Globus pallidus (tissue), 1 donor: ENCODE measurements at regions not wholly inside any gene's neighbourhood (a gene's known extent, or its start where the extent isn't known, plus 50 kb on each side); places are given as distances from the start of the nearest gene placed in this dataset.

ENCODE experiments used
- DNase-seq: peaks from one replicate; pipeline ENCODE4 v3.0.0-alpha.2; 2015; ENCODE audit warnings: low spot score

DNA sequence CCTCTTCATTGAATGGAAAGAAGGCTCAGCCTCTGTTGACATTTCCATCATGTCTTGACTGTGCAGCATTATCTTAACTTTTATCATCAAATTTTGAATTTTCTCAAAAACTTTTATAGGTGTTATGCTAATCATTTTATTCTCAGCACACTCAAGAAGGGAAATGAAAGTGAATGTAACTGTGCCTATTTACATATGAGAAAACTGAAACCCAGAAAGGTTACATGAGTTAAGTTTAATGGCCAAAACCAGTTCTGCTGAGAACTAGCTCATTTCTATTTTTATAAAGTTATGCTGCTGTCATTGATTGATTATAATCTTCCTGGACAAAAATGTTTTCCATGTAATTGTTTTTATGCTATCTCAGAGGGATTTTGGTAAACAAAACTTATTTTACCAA, 618.8 kb upstream of the NRXN1 start:
- DNase-seq: no peak

DNA sequence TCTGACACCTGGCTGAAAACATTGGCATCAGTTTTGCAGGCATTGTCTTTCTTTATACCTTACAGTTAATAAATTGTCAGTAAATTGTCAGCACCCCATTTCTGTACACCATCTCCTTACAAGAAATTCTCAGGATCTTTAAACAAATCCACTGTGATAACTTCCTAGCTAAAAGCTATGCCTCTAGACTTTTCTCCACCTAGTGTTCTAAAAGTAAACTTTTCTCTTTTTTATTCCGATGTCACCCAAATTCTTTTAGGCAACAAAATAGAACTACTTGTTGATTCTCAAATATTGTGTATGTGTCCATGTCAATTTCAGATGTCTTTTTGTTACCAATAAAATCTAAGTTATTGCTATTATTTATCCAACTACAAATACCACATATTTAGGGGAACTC, 617.4 kb upstream of the NRXN1 start:
- no peak for DNase-seq

DNA sequence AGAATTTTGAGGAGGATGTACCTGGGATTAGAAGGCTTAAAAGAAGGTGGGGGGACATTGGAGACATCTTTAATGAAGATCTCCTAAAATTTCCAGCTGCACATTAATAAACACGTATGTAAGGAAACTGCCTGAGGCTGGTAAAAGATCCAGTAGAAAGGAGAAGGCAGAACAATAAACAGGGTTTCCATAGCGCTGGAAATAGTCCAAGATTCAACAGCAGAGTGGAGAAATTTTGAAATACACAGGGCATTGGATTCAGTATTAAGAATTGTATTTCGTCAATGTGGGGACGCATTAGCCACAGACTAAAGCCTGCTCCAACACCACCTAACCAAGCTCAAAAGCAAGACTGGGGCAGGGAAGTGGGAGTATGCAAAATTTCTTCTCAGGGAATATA, 606.9 kb upstream of the NRXN1 start:
- DNase-seq: no peak

DNA sequence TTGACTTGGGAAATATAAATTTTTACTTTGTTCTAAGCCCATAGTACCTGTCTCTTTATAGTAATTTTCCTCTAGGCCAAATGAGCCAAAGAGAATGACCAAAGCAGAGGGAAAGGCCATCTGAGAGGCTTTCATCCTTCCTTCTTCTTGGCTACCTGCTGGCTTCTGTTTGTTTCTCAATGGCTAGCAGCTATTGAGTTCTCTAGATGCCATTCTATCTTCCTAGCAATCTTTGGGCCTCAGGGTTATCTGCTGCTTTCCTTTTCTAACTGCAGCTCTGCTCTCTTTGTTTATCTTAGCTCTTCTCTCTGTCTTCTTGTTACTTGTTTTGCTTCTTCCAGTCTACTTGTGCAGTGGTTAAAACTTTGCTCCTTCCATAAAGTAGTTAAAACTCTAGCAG, 601.1 kb upstream of the NRXN1 start:
- DNase-seq: no peak

DNA sequence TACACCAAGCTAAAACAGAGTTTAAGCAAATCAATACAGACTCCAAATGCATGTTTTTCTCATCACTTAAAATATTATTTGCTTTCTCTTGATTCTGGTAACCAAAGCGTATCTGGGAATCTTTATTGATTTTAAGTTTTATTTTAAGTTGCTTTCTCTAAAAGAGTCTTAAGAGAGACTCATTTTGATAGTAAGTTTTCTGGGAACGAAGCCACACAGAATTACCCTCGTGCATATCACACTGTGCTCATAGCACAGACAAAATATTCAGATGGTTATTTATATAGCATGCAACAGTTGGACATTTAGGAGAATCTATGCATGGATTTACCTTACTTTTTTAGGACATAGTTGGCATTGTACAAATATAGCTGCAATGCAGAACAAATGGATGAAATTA, 597.5 kb upstream of the NRXN1 start:
- no peak for DNase-seq

DNA sequence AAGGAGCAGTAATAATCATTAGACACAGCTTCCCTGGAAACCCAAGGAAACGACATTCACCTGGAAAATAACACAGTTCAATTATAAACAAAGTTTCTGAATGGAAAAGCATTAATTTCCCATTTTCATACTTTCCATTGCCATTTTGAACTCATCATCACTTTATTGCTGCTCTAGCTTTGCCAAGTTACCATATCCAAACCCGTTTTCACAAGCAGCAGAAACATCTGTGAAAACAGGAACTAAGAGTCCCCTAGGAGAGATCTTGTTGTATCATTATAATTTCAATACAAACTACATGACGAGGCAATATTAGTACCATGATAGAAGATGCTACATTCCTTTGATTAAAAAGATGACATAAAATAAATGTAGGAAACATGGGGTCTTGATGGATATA, 597.0 kb upstream of the NRXN1 start:
- no peak for DNase-seq

DNA sequence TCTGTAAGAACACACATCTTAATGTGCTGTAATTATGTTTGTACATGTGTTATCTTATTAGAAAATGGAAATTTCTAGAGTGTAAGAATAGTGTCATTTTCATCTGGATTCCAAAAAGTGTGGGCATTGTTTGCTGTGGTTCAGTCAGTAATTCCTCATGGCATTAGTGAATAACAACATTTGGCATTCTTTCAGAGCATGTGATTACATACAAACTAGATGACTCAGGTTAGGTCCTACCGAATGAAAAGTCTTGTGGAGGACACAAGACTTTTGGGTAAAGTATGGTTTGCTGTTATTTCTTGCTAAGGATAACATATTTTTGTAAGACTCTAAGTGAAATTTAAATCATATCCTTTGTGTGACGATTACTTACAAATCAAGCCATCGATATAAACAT, 593.1 kb upstream of the NRXN1 start:
- no peak for DNase-seq

DNA sequence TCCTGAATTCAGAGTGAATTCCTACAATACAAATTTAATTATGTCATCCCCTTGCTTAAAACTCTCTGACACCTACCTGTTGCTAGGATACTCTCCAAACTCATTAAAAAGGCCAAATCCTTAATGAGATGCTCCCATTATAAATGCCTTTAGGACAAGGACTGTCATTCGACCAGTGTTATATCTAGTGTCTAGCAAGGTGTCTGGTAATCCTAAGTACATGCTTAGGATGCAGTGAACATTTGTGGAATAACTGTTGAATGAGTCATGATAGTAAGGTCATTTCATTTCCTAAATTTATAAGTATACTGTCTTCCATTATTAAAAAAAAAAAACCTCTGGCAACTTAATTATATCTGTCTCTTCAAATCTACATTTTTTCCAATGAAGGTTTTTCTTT, 588.9 kb upstream of the NRXN1 start:
- no peak for DNase-seq

DNA sequence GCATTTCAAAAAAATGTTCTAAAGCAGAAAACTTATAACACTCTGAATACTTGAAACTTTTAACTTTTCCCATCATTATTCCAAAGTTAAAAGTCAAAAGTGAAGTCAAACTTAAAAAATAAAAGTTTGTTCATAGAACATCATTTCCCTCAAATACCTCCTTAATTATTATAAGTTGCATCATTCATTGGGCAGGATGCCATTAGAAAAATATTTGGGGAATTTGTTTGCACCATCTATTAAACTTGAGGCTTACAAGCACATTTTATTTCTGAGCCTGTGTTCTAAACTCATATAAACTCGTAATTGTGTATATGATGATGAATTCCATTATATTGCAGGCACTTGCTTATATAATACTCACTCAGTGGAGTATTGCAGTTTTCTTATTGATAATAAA, 588.0 kb upstream of the NRXN1 start:
- DNase-seq: no peak

DNA sequence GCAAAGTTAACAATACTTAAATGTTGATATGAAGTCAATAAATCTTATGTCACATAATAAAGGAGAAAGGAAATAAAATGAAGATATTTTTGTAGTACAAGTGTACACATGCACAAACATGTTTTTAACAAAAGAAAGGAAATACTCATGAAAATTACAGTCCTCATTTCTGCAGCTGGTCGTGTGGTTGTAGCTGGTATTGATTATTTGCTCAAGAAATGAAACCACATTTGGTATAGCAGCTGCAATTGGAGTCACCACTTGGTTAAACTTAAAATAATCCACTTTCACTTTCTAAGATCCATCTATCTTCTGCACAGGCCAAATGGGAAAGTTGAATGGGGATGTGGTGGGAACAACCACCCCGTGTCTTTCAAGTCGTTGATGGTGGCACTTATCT, 580.5 kb upstream of the NRXN1 start:
- DNase-seq: no peak

DNA sequence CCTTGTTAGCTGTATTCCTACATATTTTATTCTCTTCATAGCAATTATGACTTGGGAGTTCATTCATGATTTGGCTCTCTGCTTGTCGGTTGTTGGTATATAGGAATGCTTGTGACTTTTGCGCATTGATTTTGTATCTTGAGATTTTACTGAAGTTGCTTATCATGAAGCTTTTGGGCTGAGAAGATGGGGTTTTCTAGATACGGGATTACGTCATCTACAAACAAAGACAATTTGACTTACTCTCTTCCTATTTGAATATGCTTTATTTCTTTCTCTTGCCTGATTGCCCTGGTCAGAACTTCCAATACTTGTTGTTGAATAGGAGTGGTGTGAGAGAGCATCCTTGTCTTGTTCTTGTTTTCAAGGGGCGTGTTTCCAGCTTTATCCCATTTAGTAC, 569.8 kb upstream of the NRXN1 start:
- DNase-seq: no peak

DNA sequence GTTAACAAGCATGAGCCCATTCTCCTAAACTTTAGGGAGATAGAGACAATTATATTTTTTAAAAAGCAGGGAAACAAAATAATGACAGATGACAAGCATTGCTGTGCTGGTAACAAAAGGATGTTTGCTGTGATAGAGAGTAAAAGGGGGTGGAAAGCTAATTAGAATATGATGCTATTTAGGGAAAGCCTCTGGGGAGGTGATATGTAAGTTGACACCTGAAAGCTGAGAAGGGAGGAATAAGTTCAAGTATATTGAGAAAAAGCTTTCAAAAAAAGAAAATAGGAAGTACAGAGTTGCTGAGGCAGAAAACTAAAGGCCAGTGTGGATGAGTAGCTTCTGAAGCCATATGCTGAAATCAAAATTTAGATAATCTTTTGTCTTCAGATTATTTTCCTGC, 565.2 kb upstream of the NRXN1 start:
- DNase-seq: no peak

DNA sequence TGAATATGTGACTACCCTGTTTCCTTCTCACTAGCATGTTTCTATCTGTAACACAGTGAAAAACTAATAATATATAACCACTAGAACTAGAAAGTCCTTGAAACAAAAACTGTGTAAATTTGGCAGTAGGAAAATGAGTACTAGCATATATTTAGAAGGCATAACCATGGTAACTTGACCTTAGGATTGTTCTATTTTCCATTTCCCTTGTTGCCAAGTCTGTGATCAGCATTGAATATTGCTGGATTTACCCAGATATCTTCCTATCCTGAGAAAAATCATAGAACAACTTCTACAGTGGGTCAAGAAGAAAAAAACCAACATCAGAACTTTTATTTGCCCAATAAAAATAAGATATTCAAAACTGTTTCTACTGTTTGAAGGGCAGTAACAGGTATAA, 563.9 kb upstream of the NRXN1 start:
- DNase-seq: no peak

DNA sequence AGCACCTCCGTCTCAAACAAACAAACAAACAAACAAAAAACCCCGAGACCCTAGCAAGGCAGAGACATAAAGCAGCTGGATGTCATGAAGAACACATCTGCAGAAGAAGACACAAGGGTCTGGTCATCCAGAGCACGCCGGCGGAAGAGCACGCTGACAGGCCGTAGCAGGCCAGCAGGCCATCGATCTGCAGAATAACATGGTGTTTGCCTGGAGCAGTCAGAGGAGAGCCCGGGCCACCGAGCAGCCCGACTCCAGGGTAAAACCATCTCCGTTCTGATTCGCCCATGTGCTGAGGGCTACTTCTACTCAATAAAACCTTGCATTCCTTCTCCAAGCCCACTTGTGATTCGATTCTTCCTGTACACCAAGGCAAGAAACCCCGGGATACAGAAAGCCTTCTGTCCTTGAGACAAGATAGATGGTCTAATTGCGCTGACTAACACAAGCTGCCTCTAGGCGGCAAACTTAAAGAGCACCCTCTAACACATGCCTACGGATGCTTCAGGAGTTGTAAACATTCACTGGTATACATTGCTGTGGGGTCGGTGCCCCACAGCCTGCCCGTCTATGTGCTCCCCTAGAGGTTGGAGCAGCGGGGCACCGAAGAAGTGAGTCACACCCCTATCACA, 549.8 kb upstream of the NRXN1 start:
- DNase-seq: no peak

DNA sequence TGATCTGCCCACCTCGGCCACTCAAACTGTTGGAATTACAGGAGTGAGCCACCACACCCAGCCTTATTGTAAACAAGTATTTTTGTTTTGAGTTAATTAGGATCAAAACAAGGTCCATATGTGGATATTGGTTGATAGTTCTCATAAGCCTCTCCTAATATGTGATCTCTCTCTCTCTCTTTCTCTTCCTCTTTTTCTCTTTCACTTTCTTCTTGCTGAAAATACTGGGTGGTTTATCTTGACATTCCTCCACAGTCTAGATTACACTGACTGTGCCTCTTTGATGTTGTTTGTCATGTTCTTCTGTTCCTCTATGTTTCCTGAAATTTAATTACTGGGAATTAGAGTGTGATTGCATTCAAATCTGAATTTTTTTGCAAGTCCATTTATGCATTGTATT, 547.5 kb upstream of the NRXN1 start:
- no peak for DNase-seq

DNA sequence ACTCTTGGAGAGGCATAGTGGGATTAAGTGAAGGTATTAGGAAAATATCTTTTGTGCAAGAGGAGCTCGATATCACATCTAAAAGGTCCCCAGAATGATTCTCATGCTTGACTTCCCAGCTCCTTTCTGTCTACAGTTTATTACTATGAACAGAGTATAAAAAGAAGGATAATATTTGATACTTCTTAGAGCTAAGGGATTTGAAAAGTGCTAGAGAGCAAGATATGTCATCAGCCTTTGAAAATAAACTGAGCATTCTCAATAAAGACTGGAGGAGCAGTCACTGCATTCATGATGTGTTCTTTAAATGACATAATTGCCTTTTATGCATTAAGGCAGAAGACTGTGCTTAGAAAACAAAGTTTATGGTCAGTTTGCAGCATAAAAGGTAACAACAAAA, 543.2 kb upstream of the NRXN1 start:
- DNase-seq: no peak

DNA sequence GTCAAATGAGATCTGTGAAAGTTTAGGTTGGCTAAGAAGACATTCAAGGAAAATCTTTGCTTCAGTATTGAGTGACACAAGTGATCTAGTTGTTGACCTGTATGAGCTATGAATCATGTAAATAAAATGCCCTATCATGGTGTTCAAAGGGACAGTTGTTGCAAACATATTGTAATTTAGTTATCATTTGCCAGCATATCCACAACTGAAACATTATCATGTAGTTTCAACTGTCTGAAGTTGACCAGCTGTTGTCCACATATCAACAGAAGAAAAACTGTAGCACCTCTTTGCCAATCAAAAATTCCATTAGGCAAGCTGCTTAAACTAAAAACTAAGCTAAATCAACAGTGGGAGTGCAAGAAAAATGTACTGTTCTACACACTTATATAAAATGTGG, 527.1 kb upstream of the NRXN1 start:
- DNase-seq: no peak

DNA sequence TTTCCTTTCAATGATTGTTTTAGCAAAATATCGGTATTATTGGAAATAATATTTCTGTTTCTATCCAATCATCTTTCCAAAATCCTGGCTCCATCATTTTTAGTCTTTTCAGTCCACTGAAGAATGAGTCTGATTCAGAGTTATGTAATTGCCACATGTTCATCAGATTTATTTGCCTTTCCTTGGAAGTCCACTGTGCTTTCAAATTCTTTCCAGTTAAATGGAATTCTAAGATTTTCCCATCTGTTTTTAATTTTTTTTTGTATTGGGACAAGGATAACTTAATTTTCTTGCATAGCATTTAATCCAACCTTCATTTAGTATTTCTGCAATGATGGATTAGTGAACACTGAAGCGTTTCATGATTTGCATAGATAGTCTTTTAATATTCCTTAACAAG, 521.5 kb upstream of the NRXN1 start:
- no peak for DNase-seq

DNA sequence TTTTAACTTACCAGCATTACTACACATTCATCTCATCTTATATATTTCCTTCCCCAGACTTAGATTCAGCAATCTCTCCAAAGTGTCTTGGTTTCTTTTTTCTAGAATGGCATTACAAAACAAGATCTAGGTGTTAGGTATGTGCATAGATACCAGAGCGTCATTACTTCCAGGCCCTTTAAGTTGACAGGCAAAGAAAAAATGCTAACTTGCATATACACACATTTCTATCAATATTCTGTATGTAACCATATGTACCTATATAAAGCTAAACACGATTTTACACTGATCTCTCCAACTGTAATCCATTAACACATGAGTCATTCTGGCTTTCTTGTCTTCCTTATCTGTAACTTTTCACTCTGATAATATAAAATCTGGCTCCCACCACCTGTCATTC, 503.8 kb upstream of the NRXN1 start:
- DNase-seq: no peak

DNA sequence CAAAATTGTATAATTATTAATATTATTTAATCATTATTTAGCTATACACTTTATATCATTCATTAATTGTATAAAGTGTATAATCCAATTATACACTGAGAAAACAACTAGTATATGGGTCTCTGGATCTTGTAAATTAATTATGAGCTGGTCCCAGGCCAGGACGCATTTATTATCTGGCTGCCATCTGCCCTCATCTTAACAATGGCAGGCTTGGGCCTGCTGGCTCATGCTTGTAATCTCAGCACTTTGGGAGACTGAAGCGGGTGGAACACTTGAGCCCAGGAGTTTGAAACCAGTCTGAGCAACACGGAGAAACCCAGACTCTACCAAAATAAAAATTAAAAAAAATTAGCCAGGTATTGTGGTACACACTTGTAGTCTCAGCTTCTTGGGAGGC, 502.2 kb upstream of the NRXN1 start:
- no peak for DNase-seq

DNA sequence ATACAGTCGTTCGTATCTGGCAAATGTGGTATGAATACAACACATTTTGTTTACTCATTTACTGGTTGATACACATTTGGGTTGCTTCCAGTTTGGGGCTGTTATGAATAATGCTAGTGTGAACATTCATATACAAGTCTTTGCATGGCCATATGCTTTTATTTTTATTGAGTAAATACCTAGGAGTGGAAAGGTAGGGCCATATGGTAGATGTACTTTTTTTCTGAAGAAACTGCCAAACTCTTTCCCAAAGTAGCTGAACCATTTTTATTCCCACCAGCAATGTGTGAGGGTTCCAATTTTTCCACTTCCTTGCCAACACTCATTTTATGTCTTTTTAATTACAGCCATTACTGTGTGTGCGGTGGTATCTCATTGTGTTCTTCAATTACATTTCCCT, 496.2 kb upstream of the NRXN1 start:
- no peak for DNase-seq

DNA sequence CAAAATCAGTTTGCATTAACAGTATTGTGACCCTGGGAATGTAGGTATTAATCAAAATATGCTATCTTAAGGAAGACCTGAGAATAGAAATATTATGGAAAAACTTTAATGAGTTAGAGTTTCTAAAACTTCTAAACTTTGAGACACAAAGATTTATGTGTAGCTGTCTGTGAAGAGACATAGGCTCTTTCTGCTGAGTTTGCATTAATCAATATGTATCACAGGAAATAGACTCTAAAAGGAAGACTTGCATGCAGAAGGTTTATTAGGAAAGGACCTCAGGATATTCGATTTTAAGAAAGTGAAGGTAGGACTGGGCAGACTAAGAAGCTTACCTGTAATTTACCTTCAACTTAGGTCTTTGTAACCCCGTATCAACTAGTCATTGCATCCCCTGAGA, 494.8 kb upstream of the NRXN1 start:
- DNase-seq: no peak

DNA sequence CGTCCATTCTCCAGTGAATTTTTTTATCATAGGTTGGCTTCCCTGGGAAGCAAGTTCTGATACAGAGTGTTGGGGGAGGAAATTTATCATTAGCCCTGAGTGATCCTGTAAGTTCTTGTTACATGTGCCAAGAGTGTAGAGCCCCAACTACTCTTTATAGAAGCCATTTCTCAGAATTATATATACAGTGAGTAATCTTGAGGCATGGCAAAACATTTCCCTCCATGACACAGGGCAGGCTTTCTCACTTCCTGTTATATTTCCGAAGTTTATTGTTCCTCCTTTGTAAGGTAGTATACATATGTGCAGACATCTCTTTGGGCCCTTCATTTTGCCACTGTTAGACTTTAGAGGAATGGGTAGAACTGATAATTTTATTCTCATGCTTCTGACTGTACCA, 484.7 kb upstream of the NRXN1 start:
- no peak for DNase-seq

DNA sequence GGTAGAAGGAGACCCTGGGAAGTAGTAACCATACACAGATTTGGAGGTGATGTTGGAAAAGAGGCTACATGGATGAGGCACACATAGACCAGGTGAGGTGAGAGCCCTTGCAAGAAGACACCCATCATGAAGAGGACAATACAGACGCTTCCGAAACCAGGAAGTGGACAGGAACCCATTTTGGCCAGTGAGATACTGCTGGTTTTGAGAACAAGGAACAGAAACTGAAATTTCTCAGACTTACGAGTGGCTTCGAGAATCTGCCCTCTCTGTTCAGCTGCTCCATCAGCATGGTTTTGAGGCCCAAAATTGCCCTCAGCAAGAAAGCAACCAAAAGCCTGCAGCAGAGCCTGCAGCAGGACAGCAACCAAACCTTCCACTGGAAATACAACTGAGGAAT, 479.1 kb upstream of the NRXN1 start:
- peak; percentile 49 for DNase-seq

DNA sequence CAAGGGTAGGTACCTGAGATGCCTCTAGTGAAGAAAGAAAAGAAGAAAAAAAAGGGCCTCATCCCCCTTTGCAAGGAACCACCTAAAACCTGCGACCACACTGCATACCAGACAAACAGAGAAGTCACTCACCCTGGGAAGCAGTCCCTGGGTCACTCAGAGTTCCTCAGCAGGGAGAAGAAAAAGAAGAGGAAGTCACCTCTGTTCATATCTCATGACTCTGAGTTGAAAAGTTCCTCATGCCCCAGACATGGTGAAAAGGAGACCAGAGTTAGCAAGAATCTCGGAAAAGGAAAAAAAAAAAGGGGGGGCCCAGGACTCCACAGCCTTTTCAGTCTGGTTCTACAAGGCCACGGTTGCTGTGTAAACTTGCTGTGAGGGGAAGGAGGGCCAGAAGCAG, 478.4 kb upstream of the NRXN1 start:
- peak; percentile 44 for DNase-seq
